Activated CD8-positive, alpha-beta memory T cell treated with anti-CD3 and anti-CD28 coated beads, Interleukin-2, amount 10 ng/mL, durations not matched to agents 7 days and 5 days (primary cell): ENCODE measurements at regions not wholly inside any gene's neighbourhood (a gene's known extent, or its start where the extent isn't known, plus 50 kb on each side); places are given as distances from the start of the nearest gene placed in this dataset.
"Not testable (repeated sequence)": the region's sequence is repeated elsewhere in the genome, so short reads cannot be mapped to it uniquely, and the experiment has no call there.

Experiments
- ATAC-seq: fragments of 150-1000 bp; cut with Tn5 transposase; one replicate; pipeline ENCODE4 v1.10.0; 2021; ENCODE audit warnings: moderate library complexity
- CTCF ChIA-PET: fragments of 350-600 bp; sonication (Branson Sonifier 250); formaldehyde crosslinking; loops from one replicate; lab custom pipeline; 2021; ENCODE audit warnings: antibody characterized with exemption; lab: Charles Lee
- DNase-seq: peaks from one replicate; pipeline ENCODE4 v3.0.0-alpha.2; 2020
- H3K27ac Mint-ChIP-seq: one replicate; pipeline ENCODE4 v1.8.0; 2021; ENCODE audit warnings: mild to moderate bottlenecking, mixed read lengths
- H3K27me3 Mint-ChIP-seq: one replicate; pipeline ENCODE4 v1.8.0; 2021; ENCODE audit warnings: mixed read lengths
- H3K36me3 Mint-ChIP-seq: one replicate; pipeline ENCODE4 v1.8.0; 2021; ENCODE audit warnings: mild to moderate bottlenecking, mixed read lengths
- H3K4me1 Mint-ChIP-seq: one replicate; pipeline ENCODE4 v1.8.0; 2021; ENCODE audit warnings: mixed read lengths
- H3K4me3 Mint-ChIP-seq: one replicate; pipeline ENCODE4 v1.8.0; 2021; ENCODE audit warnings: mild to moderate bottlenecking, moderate library complexity, mixed read lengths
- H3K9me3 Mint-ChIP-seq: one replicate; pipeline ENCODE4 v1.8.0; 2022; ENCODE audit warnings: low read depth, mixed read lengths

GRCh38 chr2:238723740-238724320 is 124.1 kb upstream of the TWIST2 start:
- DNase-seq, H3K4me1 Mint-ChIP-seq, H3K4me3 Mint-ChIP-seq, H3K9me3 Mint-ChIP-seq, H3K27me3 Mint-ChIP-seq, ATAC-seq, CTCF ChIA-PET, H3K36me3 Mint-ChIP-seq, H3K27ac Mint-ChIP-seq: not testable (repeated sequence)

GRCh38 chr2:238724728-238725127 is 123.2 kb upstream of the TWIST2 start:
- Mint-ChIP-seq H3K36me3 (no peaks in the 10 kb centered on the region), H3K9me3 (no peaks in the 10 kb centered on the region), H3K4me1 (no peaks in the 10 kb centered on the region), H3K27ac (no peak overlapping the region), H3K4me3 (no peak overlapping the region), H3K27me3 (no peaks in the 10 kb centered on the region)
- CTCF ChIA-PET, result no interaction called here
- no peak for ATAC-seq
- DNase-seq, result no peak

- H3K27me3 Mint-ChIP-seq, result no peaks in the 10 kb centered on the region
- no peaks in the 10 kb centered on the region for H3K9me3 Mint-ChIP-seq
- no peaks in the 10 kb centered on the region for H3K4me1 Mint-ChIP-seq
- no peak overlapping the region for H3K27ac Mint-ChIP-seq
- DNase-seq (no peak), ATAC-seq (no peak)
- CTCF ChIA-PET, result no interaction called here
- H3K36me3 Mint-ChIP-seq, result no peaks in the 10 kb centered on the region
- no peak overlapping the region for H3K4me3 Mint-ChIP-seq
Observed at GRCh38 chr2:238725298-238725697, 122.6 kb upstream of the TWIST2 start.

- H3K36me3 Mint-ChIP-seq, result no peaks in the 10 kb centered on the region
- H3K4me3 Mint-ChIP-seq, result no peak overlapping the region
- H3K27ac Mint-ChIP-seq, result no peak overlapping the region
- no peaks in the 10 kb centered on the region for H3K4me1 Mint-ChIP-seq
- no peaks in the 10 kb centered on the region for H3K9me3 Mint-ChIP-seq
- CTCF ChIA-PET, result no interaction called here
- peaks cover 2% of the 10 kb centered on the region for H3K27me3 Mint-ChIP-seq
- no peak for ATAC-seq
- DNase-seq, result no peak
Observed at GRCh38 chr2:238726670-238727584, 121.0 kb upstream of the TWIST2 start.

GRCh38 chr2:238727585-238728329 is 120.1 kb upstream of the TWIST2 start:
- H3K27me3 Mint-ChIP-seq, result peaks cover 6% of the 10 kb centered on the region
- DNase-seq (no peak), ATAC-seq (no peak)
- H3K9me3 Mint-ChIP-seq, result no peaks in the 10 kb centered on the region
- no peak overlapping the region for H3K4me3 Mint-ChIP-seq
- CTCF ChIA-PET, result interaction anchor here (1.1 kb wide), 1 partner anchor 20 kb away, joined by 5 read pairs; no protein-coding TSS in a partner anchor
- no peak overlapping the region for H3K27ac Mint-ChIP-seq
- H3K4me1 Mint-ChIP-seq, result no peaks in the 10 kb centered on the region
- no peaks in the 10 kb centered on the region for H3K36me3 Mint-ChIP-seq

GRCh38 chr2:238728330-238729260 is 119.3 kb upstream of the TWIST2 start:
- CTCF ChIA-PET, result interaction anchor here (1.1 kb wide), 1 partner anchor 21 kb away, joined by 5 read pairs; no protein-coding TSS in a partner anchor
- H3K27me3 Mint-ChIP-seq, result peaks cover 8% of the 10 kb centered on the region
- ATAC-seq, result no peak
- no peak overlapping the region for H3K27ac Mint-ChIP-seq
- no peaks in the 10 kb centered on the region for H3K4me1 Mint-ChIP-seq
- DNase-seq, result no peak
- no peaks in the 10 kb centered on the region for H3K36me3 Mint-ChIP-seq
- no peak overlapping the region for H3K4me3 Mint-ChIP-seq
- H3K9me3 Mint-ChIP-seq, result no peaks in the 10 kb centered on the region

- CTCF ChIA-PET, result no interaction called here
- H3K9me3 Mint-ChIP-seq, result no peaks in the 10 kb centered on the region
Observed at GRCh38 chr2:238729261-238729935, 118.5 kb upstream of the TWIST2 start.

GRCh38 chr2:238730001-238730669 is 117.8 kb upstream of the TWIST2 start:
- DNase-seq (no peak), ATAC-seq (no peak)
- Mint-ChIP-seq H3K9me3 (no peaks in the 10 kb centered on the region), H3K27me3 (peaks cover 16% of the 10 kb centered on the region), H3K4me1 (no peaks in the 10 kb centered on the region), H3K36me3 (no peaks in the 10 kb centered on the region), H3K4me3 (no peak overlapping the region), H3K27ac (no peak overlapping the region)
- CTCF ChIA-PET, result no interaction called here

More at GRCh38 chr2:238729261-238729935, 118.5 kb upstream of the TWIST2 start:
- DNase-seq, result no peak
- no peaks in the 10 kb centered on the region for H3K36me3 Mint-ChIP-seq
- no peak overlapping the region for H3K27ac Mint-ChIP-seq
- H3K27me3 Mint-ChIP-seq, result peaks cover 10% of the 10 kb centered on the region
- H3K4me3 Mint-ChIP-seq, result no peak overlapping the region
- ATAC-seq, result no peak
- H3K4me1 Mint-ChIP-seq, result no peaks in the 10 kb centered on the region

GRCh38 chr2:238730881-238731280 is 117.0 kb upstream of the TWIST2 start:
- CTCF ChIA-PET, result no interaction called here

GRCh38 chr2:238731961-238732360 is 115.9 kb upstream of the TWIST2 start:
- H3K27ac Mint-ChIP-seq, result no peak overlapping the region
- H3K9me3 Mint-ChIP-seq, result no peaks in the 10 kb centered on the region
- no peaks in the 10 kb centered on the region for H3K4me1 Mint-ChIP-seq
- DNase-seq, result no peak
- ATAC-seq, result no peak
- peaks cover 23% of the 10 kb centered on the region for H3K27me3 Mint-ChIP-seq
- CTCF ChIA-PET, result no interaction called here
- H3K36me3 Mint-ChIP-seq, result no peaks in the 10 kb centered on the region
- H3K4me3 Mint-ChIP-seq, result no peak overlapping the region

More at GRCh38 chr2:238730881-238731280, 117.0 kb upstream of the TWIST2 start:
- no peaks in the 10 kb centered on the region for H3K4me1 Mint-ChIP-seq
- no peak for ATAC-seq
- H3K36me3 Mint-ChIP-seq, result no peaks in the 10 kb centered on the region
- H3K4me3 Mint-ChIP-seq, result no peak overlapping the region
- no peak for DNase-seq
- peaks cover 20% of the 10 kb centered on the region for H3K27me3 Mint-ChIP-seq
- H3K27ac Mint-ChIP-seq, result no peak overlapping the region
- no peaks in the 10 kb centered on the region for H3K9me3 Mint-ChIP-seq

GRCh38 chr2:238738917-238739316 is 109.0 kb upstream of the TWIST2 start:
- CTCF ChIA-PET, result no interaction called here
- Mint-ChIP-seq H3K9me3 (no peaks in the 10 kb centered on the region), H3K27me3 (peaks cover 22% of the 10 kb centered on the region), H3K4me3 (no peak overlapping the region), H3K36me3 (no peaks in the 10 kb centered on the region), H3K27ac (no peak overlapping the region), H3K4me1 (no peaks in the 10 kb centered on the region)
- DNase-seq (no peak), ATAC-seq (no peak)

GRCh38 chr2:238739668-238740067 is 108.2 kb upstream of the TWIST2 start:
- no peaks in the 10 kb centered on the region for H3K9me3 Mint-ChIP-seq
- CTCF ChIA-PET, result no interaction called here

More at GRCh38 chr2:238739668-238740067, 108.2 kb upstream of the TWIST2 start:
- ATAC-seq (no peak), DNase-seq (no peak)
- Mint-ChIP-seq H3K4me3 (no peak overlapping the region), H3K36me3 (no peaks in the 10 kb centered on the region), H3K27me3 (peaks cover 17% of the 10 kb centered on the region), H3K4me1 (no peaks in the 10 kb centered on the region), H3K27ac (no peak overlapping the region)
